NCI-H2107 treated with DMSO at 0.1 percent for 48 hours (cell line): ENCODE measurements at regions not wholly inside any gene's neighbourhood (a gene's known extent, or its start where the extent isn't known, plus 50 kb on each side); places are given as distances from the start of the nearest gene placed in this dataset.

ENCODE experiments used
- DNase-seq: peaks from one replicate; lab custom pipeline; 2025; ENCODE audit not compliant: unreplicated experiment; lab: John Stamatoyannopoulos, UW

- no peak for DNase-seq
Measured at GRCh38 chr9:82538634-82539033, 524.3 kb downstream of the RASEF start.

DNA sequence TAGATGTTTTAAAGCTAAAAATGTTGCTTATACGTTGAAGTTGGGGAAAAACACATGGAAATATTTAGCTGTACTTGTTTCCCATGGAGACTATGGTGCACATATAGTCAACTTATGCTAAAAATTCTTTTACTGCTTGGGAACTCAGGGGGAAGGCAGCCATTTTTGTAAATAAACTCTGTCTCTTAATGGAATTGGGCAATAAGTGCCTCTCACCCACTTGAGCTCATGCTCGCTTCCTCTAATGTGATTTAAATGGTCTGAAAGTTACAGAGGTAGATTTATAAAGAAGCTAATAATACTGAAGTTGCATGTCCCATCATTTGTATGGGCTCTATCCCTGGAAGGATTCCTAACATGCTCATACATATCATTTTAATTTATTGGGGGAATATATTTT, 523.8 kb downstream of the RASEF start:
- no peak for DNase-seq

- no peak for DNase-seq
Measured at GRCh38 chr9:82539856-82540579, 522.9 kb downstream of the RASEF start.

DNA sequence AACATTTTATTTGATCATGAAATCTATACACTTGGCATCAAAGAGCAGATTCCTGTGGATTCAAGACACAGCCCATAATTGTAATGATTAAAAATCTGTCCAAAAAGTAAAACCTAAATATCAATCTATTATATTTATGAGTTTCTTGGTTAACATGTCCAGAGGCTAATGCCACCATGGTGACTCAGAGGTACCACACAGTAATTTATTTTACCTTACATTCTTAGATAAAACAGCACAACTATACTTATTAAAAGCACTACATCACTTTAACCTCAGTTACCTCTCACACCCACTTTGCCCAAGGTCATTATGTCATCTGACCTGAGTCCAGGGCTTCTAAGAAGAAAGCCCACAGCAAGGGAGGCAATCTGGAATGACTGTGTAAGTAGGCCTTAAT, 519.2 kb downstream of the RASEF start:
- DNase-seq: no peak

- DNase-seq: no peak
Measured at GRCh38 chr9:82546136-82546535, 516.8 kb downstream of the RASEF start.

- no peak for DNase-seq
Measured at GRCh38 chr9:82547995-82548394, 514.9 kb downstream of the RASEF start.

- no peak for DNase-seq
Measured at GRCh38 chr9:82549174-82549821, 513.6 kb downstream of the RASEF start.

DNA sequence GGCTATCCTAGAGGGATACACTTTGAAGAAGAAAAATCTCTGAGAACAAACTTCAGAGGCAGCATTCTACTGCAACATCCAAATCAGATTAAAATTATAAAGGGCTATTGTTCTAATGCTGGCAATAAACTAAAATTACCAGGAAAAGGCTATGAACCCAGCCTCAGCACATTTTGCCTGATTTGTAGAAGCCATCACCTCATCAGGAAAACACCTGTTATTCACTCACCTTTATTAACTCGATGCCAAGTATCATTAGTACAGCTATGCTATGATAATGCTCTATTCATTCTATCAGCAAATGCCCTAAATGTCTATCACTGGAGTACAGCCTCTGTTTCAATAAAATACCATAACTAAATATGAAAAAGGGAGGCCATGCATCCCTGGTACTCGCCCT, 510.2 kb downstream of the RASEF start:
- DNase-seq: no peak

- DNase-seq: no peak
Measured at GRCh38 chr9:82553654-82554366, 509.1 kb downstream of the RASEF start.

DNA sequence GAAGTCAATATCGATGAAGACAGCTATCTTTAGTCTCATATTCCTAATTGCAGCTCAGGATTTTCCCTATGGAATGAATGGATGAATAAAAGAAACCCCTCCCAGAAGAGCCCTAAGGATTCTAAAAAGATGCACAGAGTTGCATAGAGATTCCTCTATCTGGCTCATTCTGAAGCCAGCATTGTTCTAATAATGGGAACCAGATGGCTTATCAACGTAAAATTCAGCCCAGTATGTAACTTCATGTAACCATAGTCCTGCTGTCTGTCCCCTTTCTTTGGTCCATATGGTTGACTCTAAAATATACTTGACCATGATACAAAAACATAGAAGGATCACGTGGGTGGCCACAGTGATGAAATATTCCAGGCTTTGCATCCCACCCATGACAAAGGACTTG, 508.6 kb downstream of the RASEF start:
- DNase-seq: no peak

DNA sequence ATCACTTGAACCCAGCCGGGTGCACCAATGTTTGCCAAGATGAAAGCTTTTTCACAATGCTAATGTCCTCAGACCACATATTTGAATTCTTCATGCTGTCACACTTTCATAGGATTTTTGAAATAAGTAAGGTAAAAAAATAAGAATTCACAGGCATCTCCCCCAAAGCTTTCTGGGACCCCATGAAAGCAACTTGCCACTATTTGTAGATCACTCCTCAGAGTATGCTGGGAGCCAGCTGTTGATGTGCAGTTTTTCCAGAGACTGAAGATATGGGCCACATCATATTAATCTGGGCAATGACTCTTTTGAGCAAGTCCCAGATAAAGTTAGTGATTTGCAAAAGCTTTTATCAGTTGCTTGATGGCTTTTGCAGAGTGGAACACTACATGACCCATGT, 507.9 kb downstream of the RASEF start:
- DNase-seq: no peak

- no peak for DNase-seq
Measured at GRCh38 chr9:82555431-82556051, 507.4 kb downstream of the RASEF start.

GRCh38 chr9:82558346-82558745, 504.6 kb downstream of the RASEF start:
- no peak for DNase-seq

GRCh38 chr9:82558855-82559630, 503.9 kb downstream of the RASEF start:
- no peak for DNase-seq

- DNase-seq: no peak
Measured at GRCh38 chr9:82560036-82560435, 502.9 kb downstream of the RASEF start.

- DNase-seq: no peak
Measured at GRCh38 chr9:82560457-82560904, 502.5 kb downstream of the RASEF start.

GRCh38 chr9:82563094-82563493, 499.8 kb downstream of the RASEF start:
- no peak for DNase-seq

DNA sequence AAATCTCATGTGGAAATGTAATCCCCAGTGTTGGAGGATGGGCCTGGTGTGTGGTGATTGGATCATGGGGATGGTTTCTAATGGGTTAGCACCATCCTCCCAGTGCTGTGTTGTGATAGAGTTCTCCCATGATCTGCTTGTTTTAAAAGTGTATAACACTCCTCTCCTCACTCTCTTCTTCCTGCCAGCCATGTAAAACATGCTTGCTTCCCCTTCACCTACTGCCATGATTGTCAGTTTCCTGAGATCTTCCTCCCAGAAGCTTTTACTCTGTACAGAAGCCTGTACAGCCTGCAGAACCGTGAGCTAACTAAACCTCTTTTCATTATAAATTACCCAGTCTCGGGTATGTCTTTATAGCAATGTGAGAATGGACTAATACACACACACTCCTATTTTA, 499.1 kb downstream of the RASEF start:
- no peak for DNase-seq

DNA sequence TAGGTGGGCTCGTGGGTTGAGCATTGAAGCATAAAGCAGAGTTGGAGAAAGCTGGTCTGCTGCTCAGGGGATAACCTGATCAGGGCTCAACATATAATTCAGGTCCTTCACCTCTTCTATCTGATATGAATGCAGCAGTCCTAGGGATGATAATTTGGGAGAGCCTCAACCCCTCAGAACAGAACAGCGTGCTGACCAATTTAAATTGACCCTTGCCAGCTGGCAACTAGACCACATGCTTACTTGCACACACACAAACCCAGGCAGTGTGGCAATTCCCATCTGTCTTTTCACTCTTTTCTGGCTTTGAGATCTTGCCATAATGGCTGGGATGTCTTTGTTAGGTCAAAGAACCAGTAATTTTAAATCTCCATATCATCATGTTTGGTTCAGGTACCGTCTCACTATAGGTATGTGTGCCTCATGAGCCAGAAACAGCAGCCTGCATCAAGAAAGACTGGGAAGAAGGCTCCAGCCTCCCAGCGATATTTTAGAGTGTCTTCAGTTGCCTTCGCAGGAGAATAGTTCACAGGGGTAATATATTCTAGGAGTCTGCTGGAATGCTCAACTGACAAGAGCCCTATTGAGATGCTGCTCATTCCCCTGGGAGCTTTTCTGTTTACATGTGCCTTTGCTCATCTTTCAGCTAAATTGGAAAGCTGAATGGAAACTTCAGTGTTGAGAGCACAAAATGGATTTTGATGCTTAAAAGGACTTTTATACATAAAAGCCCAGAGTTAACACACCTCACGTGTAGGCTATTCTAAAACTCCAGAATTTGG, 497.6 kb downstream of the RASEF start:
- no peak for DNase-seq

- no peak for DNase-seq
Measured at GRCh38 chr9:82567953-82568352, 495.0 kb downstream of the RASEF start.
